ENCODE measurements at regions not wholly inside any gene's neighbourhood (a gene's known extent, or its start where the extent isn't known, plus 50 kb on each side); places are given as distances from the start of the nearest gene placed in this dataset.

- Histone ChIP-seq H3K27ac (ENCODE audit: low read depth, low read length, poor library complexity, severe bottlenecking) (no peak overlapping the region), H3K4me1 (ENCODE audit: insufficient read depth, low read length, poor library complexity, severe bottlenecking) (peaks cover 8% of the 10 kb centered on the region), H3K4me3 (ENCODE audit: low read depth, low read length, poor library complexity, severe bottlenecking) (no peak overlapping the region), H3K36me3 (ENCODE audit: insufficient read depth, low read length, poor library complexity, severe bottlenecking) (no peaks in the 10 kb centered on the region), H3K9me3 (ENCODE audit: low read depth, low read length, poor library complexity, severe bottlenecking) (no peaks in the 10 kb centered on the region), H3K27me3 (replicated peaks; ENCODE audit: insufficient read depth, low read depth, low read length, poor library complexity) (no peaks in the 10 kb centered on the region)
- intact Hi-C loops (cut with micrococcal nuclease; ENCODE audit: unreplicated experiment) = no loop called here
- ChIA-PET POLR2A (ENCODE audit: low non-redundant PET) (no interaction called here), CTCF (no interaction called here)
- no TSS peak for BruUV-seq (replicated peaks)
- DNase-seq (ENCODE audit: low spot score) = no peak
- TF ChIP-seq EZH2 (IDR thresholded peaks at IDR 0.05; ENCODE audit: borderline replicate concordance, low read depth, low read length, poor library complexity, severe bottlenecking) (no peak), CTCF (conservative IDR thresholded peaks at IDR 0.05; ENCODE audit: low read depth, low read length) (no peak)
These were observed 130.6 kb downstream of the NOL4 start for GRCh38 chr18:34094148-34094547.

- H3K9me3 ChIP-seq (ENCODE audit: low read depth, low read length, poor library complexity, severe bottlenecking) = no peaks in the 10 kb centered on the region
- no peak overlapping the region for H3K4me3 ChIP-seq (ENCODE audit: low read depth, low read length, poor library complexity, severe bottlenecking)
- no peaks in the 10 kb centered on the region for H3K36me3 ChIP-seq (ENCODE audit: insufficient read depth, low read length, poor library complexity, severe bottlenecking)
- ChIA-PET CTCF (no interaction called here), POLR2A (ENCODE audit: low non-redundant PET) (no interaction called here)
- no peak for DNase-seq (ENCODE audit: low spot score)
- no peak overlapping the region for H3K27ac ChIP-seq (ENCODE audit: low read depth, low read length, poor library complexity, severe bottlenecking)
- no peaks in the 10 kb centered on the region for H3K27me3 ChIP-seq (replicated peaks; ENCODE audit: insufficient read depth, low read depth, low read length, poor library complexity)
- no peak for TF ChIP-seq EZH2 (IDR thresholded peaks at IDR 0.05; ENCODE audit: borderline replicate concordance, low read depth, low read length, poor library complexity, severe bottlenecking)
- peaks cover 2% of the 10 kb centered on the region for H3K4me1 ChIP-seq (ENCODE audit: insufficient read depth, low read length, poor library complexity, severe bottlenecking)
- no TSS peak for BruUV-seq (replicated peaks)
- intact Hi-C loops (cut with micrococcal nuclease; ENCODE audit: unreplicated experiment) = no loop called here
These were observed 131.9 kb downstream of the NOL4 start for GRCh38 chr18:34092796-34093195.

GRCh38 chr18:34086370-34086769 is 138.3 kb downstream of the NOL4 start:
- DNase-seq (ENCODE audit: low spot score) = no peak
- no peak overlapping the region for H3K27ac ChIP-seq (ENCODE audit: low read depth, low read length, poor library complexity, severe bottlenecking)
- TF ChIP-seq EZH2 (IDR thresholded peaks at IDR 0.05; ENCODE audit: borderline replicate concordance, low read depth, low read length, poor library complexity, severe bottlenecking) (no peak), CTCF (conservative IDR thresholded peaks at IDR 0.05; ENCODE audit: low read depth, low read length) (no peak)
- intact Hi-C loops (cut with micrococcal nuclease; ENCODE audit: unreplicated experiment) = no loop called here
- H3K9me3 ChIP-seq (ENCODE audit: low read depth, low read length, poor library complexity, severe bottlenecking) = no peaks in the 10 kb centered on the region
- POLR2A ChIA-PET (ENCODE audit: low non-redundant PET) = no interaction called here
- no peak overlapping the region for H3K4me3 ChIP-seq (ENCODE audit: low read depth, low read length, poor library complexity, severe bottlenecking)
- CTCF ChIA-PET = no interaction called here
- no TSS peak for BruUV-seq (replicated peaks)
- no peaks in the 10 kb centered on the region for H3K4me1 ChIP-seq (ENCODE audit: insufficient read depth, low read length, poor library complexity, severe bottlenecking)
- H3K27me3 ChIP-seq (replicated peaks; ENCODE audit: insufficient read depth, low read depth, low read length, poor library complexity) = no peaks in the 10 kb centered on the region
- no peaks in the 10 kb centered on the region for H3K36me3 ChIP-seq (ENCODE audit: insufficient read depth, low read length, poor library complexity, severe bottlenecking)

- H3K27ac ChIP-seq (ENCODE audit: low read depth, low read length, poor library complexity, severe bottlenecking) = no peak overlapping the region
- ChIA-PET POLR2A (ENCODE audit: low non-redundant PET) (no interaction called here), CTCF (no interaction called here)
- no peak for DNase-seq (ENCODE audit: low spot score)
- H3K27me3 ChIP-seq (replicated peaks; ENCODE audit: insufficient read depth, low read depth, low read length, poor library complexity) = no peaks in the 10 kb centered on the region
- H3K36me3 ChIP-seq (ENCODE audit: insufficient read depth, low read length, poor library complexity, severe bottlenecking) = no peaks in the 10 kb centered on the region
- intact Hi-C loops (cut with micrococcal nuclease; ENCODE audit: unreplicated experiment) = no loop called here
- H3K4me3 ChIP-seq (ENCODE audit: low read depth, low read length, poor library complexity, severe bottlenecking) = no peak overlapping the region
- TF ChIP-seq CTCF (conservative IDR thresholded peaks at IDR 0.05; ENCODE audit: low read depth, low read length) = no peak
- no peak for TF ChIP-seq EZH2 (IDR thresholded peaks at IDR 0.05; ENCODE audit: borderline replicate concordance, low read depth, low read length, poor library complexity, severe bottlenecking)
- BruUV-seq (replicated peaks) = no TSS peak
- H3K9me3 ChIP-seq (ENCODE audit: low read depth, low read length, poor library complexity, severe bottlenecking) = no peaks in the 10 kb centered on the region
- H3K4me1 ChIP-seq (ENCODE audit: insufficient read depth, low read length, poor library complexity, severe bottlenecking) = no peaks in the 10 kb centered on the region
These were observed 139.5 kb downstream of the NOL4 start for GRCh38 chr18:34085140-34085739.

Measured in A673 (cell line).